Forelimb muscle (tissue), 1 donor: ENCODE measurements at regions not wholly inside any gene's neighbourhood (a gene's known extent, or its start where the extent isn't known, plus 50 kb on each side); places are given as distances from the start of the nearest gene placed in this dataset.

Source experiments
- DNase-seq: peaks from one replicate; pipeline ENCODE4 v3.0.0-alpha.2; 2013; ENCODE audit warnings: low read depth

DNA sequence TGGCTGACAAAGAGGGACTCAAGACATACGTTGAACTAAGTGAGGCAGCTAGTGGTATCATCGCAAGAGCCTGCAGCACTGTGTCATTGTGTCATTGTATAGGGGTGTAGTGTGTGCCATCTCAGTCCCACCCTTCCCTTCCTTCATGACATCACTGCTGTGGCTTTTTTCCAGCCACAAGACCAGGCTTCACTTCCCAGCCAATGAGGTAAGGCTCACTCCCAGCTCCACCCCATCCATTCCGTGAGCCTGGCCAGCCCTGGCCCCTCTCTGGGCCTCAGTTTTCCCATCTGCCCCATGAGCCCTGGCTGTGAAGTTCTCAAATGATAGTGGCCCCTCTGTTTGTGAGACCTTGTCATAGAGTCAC lies 134.3 kb upstream of the ZMIZ1 start:
- no peak for DNase-seq

DNA sequence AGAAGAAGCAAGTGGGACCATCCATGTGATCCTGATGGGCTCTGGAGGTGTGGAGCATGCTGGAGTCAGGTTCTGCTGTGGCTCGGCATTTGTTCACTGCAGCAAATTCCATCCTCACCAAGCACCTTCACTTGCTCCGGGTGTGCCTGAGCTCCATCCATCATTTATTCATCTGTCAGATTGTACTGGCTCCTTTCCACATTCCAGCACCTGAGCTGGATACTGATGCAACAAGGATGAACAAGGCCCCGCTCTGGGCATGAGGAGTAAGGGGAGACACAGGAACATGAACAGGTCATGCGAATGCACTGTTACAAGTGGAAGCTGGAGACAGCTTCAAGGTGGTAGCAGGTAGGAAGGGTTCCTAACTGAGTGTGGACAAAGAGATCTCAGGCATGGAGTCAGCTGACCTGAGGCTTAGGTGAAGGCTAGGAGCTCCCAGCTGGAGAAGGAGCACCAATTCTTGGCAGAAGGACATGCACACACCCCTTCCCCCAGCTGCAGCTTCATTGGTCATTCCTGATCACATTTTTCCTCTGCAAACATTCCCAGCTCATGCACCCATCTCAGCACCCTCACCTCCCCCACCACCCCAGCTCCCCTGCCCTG lies 133.7 kb upstream of the ZMIZ1 start:
- no peak for DNase-seq

DNA sequence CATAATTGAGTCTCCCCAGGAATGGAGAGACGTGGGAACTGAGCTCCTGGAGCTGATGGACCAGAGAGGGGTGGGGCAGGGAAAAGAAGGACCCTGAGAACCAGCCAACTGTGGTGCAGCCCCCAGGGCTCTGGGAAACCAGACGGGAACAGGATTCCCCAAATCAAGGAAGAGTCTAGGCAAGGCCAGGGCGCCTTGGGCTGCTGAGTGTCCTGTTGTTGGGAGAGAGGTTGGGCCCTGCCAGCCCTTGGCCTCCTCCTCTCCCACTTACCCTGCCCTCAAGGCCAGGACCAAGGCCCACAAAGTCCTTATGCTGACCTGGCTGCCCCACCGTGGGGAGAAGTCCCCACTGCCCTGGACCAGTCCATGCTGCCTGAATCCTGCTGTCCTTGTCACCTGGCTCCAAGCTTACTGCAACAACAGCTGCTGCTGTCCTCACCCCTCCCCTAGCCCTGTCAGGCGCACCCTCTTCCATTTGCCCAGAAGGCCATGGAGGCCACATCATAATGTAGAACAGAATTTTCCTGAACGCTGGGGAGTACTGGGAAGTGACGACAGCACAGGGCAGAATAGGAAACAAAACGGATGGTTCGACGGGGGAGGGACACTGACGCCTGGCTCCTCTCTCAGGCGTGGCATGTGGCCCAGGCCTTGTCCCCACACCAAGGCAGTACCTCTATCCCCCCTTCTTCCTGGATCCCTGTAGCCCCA lies 132.9 kb upstream of the ZMIZ1 start:
- DNase-seq: no peak

DNA sequence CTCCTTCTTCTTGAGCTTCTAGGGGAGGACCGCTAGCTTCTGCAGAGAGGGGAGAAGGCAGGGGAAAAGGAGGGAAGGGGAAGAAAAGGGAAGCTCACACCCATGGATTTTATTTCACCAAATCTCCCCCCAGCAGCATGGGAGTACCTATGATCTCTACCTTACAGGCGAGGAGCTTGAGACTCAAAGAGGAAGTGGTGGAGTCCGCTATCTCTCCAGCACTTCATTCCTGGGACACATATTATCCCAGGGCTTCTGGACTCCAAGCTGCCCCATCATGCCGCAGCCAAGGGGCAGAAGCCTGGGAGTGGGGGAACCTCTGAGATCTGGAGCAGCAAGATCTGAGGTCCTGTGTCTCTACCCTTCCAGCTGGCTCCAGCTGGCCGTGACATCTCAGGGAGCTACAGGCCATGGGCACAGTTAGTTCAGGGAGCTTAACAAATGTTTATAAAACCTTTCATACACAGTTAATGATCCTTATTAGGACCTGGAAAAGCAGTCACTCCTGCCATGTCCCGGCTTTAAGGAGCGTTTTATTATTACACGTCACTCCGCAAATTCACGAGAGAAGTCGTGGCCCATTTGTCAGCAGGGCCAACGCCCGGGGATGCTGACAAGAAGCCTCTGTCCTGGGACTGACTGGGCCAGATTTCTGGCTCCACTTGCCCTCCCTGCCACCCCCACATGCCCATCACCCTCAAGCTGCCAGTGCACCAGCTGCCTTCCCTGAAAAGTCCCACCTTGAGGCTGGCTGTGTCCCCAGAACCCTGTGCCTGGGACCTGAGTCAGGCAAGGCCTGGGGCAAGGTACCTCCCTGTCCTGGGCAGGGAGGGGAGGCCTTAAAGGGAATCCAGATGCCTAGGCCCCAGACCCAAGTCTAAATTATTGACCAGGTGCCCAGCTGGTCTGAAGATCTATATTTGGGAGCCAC lies 132.1 kb upstream of the ZMIZ1 start:
- no peak for DNase-seq

DNA sequence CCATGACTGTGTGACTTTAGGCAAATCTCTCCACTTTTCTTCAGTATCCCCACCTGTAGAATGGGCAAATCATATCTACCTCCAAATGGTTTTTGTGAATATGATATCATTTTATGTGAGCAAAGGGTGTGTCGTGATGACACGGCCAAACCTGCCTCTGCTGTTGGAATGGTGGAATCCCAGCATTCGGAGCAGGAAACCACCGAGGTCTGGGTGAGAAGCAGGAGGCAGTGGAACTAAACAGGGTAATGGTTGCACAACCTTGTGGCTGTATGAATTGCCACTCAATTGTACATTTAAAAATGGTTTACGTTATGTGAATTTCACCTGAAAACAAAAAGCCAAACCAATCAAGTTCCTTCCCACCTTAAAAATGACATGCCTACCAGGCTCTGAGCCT lies 131.4 kb upstream of the ZMIZ1 start:
- no peak for DNase-seq

DNA sequence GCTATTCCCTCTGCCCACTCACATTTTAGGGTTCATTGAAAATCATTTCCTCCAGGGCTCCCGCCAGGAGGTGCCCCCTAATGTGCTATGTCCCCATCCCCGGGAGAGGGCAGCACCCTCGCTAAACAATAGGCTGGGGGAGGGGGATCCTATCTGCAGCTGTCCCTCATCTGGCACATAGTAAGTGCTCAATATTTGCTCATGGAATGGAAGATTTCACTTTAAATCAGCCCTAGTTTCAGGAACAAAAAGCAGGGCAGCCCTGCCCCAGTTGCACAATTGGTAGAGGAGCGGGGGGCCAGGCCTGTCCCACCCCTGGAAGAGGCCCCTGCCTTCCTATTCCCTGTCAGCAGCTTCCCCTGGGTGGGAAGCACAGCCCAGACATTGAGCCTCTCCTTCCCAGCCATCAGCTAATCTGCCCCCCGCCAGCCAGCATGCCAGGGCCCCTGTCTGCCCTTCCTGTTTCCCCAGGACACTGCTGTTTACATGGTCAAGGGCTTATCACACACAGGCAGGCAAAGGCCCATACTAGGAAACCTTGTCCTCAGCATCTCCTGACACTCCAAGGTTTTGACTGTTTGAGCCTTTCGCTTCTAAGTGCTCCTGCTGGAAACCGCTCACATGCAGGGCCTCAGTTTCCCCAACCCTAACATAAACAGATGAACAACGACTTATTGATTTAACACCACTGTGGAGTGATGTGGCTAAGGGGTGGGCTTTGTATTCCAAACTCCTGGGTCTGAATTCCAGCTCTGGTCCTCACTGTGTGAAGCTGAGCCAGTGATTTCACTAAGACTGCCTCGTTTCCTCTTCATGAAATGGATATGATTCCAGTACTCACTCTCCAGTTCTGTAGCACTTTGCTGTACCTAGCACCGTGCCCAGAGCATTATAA lies 130.7 kb upstream of the ZMIZ1 start:
- DNase-seq: no peak

DNA sequence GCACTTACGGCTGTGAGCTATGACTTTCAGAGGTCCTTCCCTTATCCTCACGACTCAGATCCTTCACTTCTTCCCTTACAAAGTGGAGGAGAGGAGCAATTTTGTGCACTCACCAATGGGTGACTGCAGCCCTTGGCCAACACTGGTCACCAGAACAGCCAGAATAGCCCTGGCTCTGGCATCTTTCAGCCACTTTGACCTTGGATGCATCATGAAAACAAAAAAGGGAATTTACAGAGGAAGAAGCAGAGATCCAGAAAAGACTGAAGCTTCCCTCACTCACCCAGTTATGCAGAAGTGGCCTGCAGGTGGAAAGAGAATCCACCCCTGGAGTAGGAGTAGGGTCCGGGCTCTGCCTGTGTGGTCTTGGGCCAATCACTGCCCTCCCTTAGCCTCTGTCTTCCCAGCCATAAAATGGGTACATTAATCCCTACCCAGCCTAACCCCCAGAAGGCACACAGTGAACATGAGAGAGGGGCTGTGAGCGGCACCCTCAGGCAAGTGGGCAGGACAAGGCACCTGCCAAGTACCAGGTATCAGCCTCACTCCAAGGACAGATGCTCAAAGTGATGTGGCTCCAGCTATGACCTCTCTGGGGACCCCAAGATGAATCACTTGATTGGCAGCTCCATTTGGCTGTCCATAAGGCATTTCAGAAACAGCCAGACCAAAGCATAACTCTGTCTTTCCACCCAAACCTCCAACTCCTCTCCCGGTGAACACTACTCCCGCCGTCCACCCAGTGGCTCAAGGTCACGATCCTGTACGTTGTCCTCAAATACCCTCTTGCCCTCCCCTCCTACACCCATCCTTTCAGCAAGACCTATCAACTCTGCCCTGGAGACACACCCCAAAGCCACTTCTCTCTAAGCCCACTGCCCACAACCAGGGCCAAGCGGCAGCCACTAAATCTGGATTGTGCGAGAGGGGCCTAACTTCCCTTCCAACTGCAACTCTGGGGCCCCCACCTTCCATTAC lies 129.8 kb upstream of the ZMIZ1 start:
- no peak for DNase-seq

DNA sequence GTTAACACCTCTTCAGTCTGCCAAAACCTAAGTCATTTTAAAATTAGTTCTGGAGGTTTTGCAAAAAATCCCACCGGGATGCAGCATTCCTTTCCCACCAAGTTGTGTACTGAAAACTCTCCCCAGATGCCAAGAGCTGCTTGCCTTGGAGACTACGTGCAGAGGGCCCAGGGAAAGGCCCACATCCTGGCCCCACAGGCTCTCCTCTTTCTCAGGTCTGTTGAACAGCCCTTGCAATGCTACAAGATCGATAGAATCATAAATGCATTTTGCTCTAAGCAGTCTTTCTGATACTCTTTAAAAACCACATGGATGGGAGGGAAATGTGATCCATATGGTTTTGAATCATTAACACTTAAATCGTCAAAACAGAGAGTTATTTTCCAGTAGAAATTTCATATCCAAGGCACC lies 126.7 kb upstream of the ZMIZ1 start:
- no peak for DNase-seq

DNA sequence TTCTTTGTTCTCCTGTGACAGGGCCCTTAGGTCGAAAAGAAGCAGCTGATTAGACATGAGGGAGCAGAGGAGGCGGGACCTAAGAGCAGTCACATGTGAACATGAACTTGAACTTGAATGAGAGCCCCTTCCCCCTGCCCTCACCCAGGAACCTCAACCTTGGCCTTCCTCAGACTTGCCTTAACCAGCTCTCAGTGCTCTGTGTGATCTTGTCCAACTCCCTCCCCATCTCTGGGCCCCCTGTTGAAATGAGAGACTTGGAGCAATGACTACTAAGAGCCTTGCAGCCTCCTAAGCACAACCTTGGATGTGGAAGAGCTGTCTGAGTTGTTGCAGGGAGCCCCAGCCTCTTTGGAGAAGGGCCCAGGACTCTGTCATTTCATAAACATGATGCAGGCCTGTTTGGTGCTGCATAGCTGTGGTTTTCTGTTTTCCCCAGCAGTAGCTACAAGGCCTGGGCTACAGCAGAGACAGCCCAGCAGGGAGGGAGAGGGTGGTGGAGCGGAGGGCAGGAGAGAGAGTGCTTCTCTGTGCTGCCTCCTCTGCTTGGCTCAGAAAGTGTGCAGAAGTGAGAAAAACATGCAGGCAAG lies 123.9 kb upstream of the ZMIZ1 start:
- peak; percentile 80 for DNase-seq

DNA sequence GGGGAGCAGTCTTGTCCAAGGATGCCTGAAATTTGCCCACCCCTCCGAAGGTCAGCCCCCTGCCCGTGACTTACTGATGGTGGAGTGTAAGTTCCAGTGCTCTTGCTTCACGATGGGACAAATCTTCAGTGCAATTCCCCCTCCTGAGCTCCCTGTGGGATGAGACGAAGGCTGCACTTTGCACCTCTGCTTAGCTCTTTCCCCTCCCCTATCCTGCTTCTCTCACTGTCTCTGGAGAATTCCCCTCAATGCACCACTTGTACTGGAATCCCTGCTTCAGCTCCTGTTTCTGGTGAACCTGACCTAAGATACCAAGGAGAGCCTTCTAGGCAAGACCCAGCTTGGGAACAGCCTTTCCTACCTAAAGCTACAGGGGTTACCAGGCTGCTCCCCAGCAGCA lies 122.9 kb upstream of the ZMIZ1 start:
- no peak for DNase-seq

DNA sequence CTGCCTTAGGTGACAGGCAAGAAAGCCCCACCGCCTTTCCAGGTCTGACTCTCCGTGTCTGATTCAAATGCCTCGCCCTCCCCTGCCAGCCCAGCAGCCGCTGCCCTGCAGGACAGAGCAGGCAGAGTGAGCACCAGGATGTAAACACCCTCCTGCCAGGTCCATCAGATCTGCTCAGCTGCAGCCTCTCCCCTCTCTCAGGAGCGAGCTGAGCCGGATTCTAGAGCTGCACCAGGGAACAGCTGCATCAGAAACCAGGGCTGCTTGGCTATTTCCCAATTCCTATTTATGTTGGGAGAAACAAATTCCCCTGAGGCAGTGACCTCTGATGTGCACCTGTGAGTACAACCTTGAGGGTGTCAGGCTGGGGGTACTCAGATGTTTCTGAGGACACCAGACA lies 121.5 kb upstream of the ZMIZ1 start:
- no peak for DNase-seq

DNA sequence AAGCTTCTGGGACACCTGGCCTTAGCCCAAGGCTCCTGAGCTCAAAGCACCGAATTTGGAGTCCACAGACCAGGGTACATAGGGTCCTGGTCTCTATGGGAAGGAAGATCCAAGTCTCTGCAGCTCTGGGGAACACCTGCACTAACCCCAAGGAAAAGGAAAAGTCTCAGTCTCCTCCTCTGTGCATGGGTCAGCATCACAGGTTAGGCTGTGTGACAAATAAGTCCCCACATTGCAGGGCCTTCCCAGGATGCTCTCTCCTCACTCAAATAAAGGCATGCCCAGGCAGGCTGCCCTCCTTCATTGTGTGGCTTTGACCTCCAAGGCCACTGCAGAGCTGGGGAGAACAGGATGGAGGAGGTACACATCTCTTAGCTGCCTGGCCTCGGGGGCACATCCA lies 121.0 kb upstream of the ZMIZ1 start:
- DNase-seq: no peak

DNA sequence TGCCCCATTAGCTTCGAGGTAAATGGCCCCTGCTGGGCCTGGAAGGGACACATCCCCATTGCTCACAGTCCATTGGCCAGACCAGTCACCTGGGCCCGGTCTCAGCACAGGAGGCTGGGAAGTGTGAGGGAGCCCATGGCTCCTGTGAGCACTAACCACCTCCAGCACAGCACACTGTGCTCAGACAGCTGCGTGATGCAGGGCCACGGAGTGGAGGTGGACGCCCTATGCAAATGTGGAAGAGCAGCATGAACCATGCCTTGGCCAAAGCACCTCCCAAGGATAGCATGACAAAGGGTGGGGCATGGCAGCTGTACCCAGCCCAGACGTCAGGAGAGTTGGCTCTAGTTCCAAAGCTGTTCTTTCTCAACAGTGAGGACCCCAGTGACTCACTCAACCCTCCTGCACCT lies 120.1 kb upstream of the ZMIZ1 start:
- no peak for DNase-seq

DNA sequence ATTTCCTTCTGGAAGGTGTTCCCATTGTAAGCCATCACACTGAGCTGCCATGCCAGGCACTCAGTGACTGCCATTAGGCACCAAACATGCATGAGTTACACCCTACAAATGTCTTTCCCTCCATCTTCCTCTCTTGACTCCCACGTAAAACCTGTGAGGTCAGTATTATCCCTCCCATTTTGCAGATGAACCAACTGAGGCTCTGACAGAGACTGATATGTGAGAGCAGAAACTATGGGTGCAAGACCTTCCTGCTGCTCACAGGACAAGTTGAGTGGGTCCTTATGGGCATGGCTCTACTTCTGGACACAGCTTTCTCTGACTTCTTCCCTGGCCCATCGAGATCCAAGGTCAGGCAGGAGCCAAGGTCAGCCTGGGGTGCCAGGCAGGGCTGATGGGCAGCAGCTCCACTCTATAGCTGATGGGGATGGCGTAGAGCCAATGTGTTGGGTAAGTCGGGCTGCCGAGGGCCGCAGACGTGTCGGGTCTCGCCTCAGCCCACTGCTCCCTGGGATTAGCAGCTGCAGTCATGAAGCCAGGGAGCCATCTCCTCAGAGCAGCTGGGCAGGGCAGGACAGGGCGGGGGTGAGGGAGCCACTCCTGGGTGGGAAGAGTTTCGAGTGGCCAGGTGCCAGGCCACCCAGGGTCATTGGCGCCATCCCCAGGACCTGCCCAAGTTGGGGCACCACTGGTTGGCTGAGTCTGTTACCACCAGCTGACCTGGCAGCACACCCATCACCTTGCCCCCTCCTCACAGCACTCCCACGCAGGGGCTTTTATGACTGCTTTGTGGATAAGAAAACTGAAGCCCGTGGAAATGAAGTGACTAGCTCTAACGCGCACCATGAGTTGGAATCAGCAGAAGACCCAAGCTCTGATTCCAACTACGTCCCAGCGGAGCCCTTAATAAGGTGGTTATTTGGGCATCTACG lies 117.8 kb upstream of the ZMIZ1 start:
- no peak for DNase-seq

DNA sequence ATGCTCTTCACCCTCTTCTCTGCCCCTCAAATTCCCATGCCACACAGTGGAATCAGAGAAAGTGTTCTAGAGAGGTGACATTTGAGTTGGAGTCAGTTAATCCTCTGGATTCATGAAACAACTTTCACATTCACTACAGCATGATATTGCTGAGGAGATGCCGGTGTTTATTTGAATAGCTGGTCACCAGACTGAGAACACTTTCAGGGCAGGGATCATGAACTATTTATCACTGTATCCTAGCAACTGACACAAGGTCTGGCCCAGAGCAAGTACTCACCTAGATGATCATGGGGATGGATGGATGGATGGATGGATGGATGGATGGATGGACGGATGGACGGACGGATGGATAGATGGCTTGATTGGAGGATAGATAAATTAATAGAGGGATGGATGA lies 116.7 kb upstream of the ZMIZ1 start:
- no peak for DNase-seq

DNA sequence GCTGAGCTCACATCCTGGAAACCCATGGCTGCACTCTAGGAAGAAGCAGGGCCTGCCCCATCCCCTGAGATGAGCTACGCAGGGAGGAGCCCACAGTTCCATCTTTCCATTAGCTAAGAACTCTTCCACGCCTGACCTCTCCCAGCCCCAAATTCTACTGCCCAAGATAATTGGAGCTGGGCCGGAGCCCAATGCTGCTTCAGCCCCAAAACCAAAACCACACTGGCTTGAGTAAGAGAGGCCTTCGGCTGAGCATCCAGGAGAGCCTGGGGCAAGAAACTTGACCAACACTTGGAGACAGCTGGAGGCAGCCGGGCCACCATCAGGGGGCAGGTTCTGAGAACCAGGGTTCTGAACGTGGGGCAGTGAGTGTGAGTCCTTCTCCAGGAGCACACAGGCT lies 116.1 kb upstream of the ZMIZ1 start:
- no peak for DNase-seq

DNA sequence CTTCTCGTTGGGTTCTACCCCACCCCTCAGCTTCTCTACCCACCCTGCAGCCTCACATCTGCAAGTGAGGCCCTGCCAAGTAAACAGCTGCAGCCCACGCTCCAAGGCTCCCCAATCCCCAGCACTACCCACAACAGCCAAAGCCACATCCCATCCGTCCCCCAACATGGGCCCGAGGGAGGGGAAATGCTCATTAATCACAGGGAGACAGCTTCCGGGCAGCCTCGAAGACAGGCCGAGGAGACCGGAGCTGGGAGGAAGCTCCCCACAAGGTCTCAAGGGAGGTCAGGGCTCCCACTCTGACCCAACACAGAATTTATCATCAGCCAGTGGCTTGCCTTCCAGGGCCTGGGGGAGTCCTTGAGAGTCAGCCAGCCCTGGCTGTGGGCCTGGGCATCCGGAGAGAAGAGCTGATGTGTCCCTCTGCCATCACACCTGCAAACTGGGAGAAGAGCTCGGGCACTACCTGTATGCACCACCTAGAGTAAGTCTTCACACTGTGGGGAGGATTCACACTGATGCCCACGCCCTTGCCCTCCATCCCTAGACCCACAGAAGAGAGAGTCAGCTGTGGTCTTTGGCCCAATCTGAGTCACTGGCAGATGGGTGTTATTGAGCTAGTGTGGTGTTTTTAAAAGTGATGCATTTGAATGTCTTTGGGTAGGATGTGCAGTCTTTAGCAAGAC lies 115.5 kb upstream of the ZMIZ1 start:
- no peak for DNase-seq

DNA sequence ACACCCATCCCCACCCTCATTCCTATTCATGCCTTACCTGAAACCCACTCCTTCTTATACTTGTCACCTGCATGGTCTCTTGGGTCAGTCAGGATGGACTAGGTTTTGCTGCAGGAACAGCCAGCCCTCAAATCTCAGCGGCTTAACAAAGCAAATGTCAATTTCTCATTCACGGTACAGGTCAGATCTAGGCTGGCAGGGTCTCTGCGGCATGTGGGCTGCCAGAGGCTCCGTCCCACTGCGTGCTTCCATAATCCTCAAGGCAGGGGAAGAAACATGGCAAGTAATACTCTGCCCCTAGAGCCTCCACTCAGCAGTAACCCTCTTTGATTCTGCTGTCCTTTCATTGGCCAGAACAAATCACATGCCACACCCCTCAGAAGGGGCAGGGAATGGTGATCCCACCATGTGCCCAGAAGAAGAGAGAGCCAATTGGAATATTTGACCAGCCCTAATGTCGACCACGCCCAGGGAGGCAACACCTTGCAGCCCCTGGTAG lies 114.9 kb upstream of the ZMIZ1 start:
- no peak for DNase-seq
